HL-60 (cell line): ENCODE measurements at regions not wholly inside any gene's neighbourhood (a gene's known extent, or its start where the extent isn't known, plus 50 kb on each side); places are given as distances from the start of the nearest gene placed in this dataset.

Experiments
- DNase-seq, 2 experiments: peaks; one replicate each; pipeline ENCODE4 v3.0.0-alpha.2; 2010 to 2020; ENCODE audit warnings: low read depth in 1 of 2, low spot score in 1 of 2
- H3K27ac ChIP-seq: fragments of 250-450 bp; sonication (Bioruptor Pico); replicated peaks from 2 replicates; pipeline ENCODE4 v1.5.1; 2020; ENCODE audit warnings: mild to moderate bottlenecking, moderate library complexity
- H3K27me3 ChIP-seq: fragments of 250-450 bp; sonication (Bioruptor Pico); 2 replicates; pipeline ENCODE4 v1.5.1; 2021; ENCODE audit warnings: mild to moderate bottlenecking, moderate library complexity; ENCODE audit not compliant: insufficient read depth, poor library complexity, severe bottlenecking
- H3K4me3 ChIP-seq: replicated peaks from 2 replicates; pipeline ENCODE4 v1.5.1; 2011; ENCODE audit warnings: mild to moderate bottlenecking, control low read depth, low read length; ENCODE audit not compliant: insufficient read depth
- CTCF ChIP-seq: IDR thresholded peaks from one replicate; pipeline ENCODE4 v1.5.1; 2011; ENCODE audit warnings: low read length, control low read depth, inconsistent platforms; ENCODE audit not compliant: insufficient read depth
- GABPA ChIP-seq: IDR thresholded peaks from 2 replicates; pipeline ENCODE4 v1.6.1; 2012; ENCODE audit warnings: low read depth
- POLR2AphosphoS5 ChIP-seq: IDR thresholded peaks from 2 replicates; pipeline ENCODE4 v1.6.1; 2012; ENCODE audit warnings: low read depth
- REST ChIP-seq: IDR thresholded peaks from 2 replicates; pipeline ENCODE4 v1.6.1; 2012; ENCODE audit warnings: low read depth; ENCODE audit not compliant: insufficient replicate concordance
- SPI1 ChIP-seq: IDR thresholded peaks from 2 replicates; pipeline ENCODE4 v1.6.1; 2012; ENCODE audit warnings: low read depth, mild to moderate bottlenecking, borderline replicate concordance

GRCh38 chr12:88801227-88802095, 221.2 kb upstream of the KITLG start:
- no peaks in the 10 kb centered on the region for H3K27me3 ChIP-seq
- TF ChIP-seq GABPA (no peak), REST (no peak), POLR2AphosphoS5 (no peak), CTCF (no peak), SPI1 (no peak)
- H3K27ac ChIP-seq: no peak overlapping the region
- H3K4me3 ChIP-seq: no peak overlapping the region
- DNase-seq: no peak

GRCh38 chr12:88793096-88793495, 212.8 kb upstream of the KITLG start:
- Histone ChIP-seq H3K4me3 (no peak overlapping the region), H3K27ac (no peak overlapping the region), H3K27me3 (no peaks in the 10 kb centered on the region)
- no peak for DNase-seq
- no peak for TF ChIP-seq GABPA
- no peak for TF ChIP-seq POLR2AphosphoS5
- TF ChIP-seq SPI1: no peak
- no peak for TF ChIP-seq CTCF
- no peak for TF ChIP-seq REST

- TF ChIP-seq CTCF (no peak), SPI1 (no peak), REST (no peak), POLR2AphosphoS5 (no peak), GABPA (no peak)
- DNase-seq: no peak
- Histone ChIP-seq H3K4me3 (no peak overlapping the region), H3K27me3 (no peaks in the 10 kb centered on the region), H3K27ac (no peak overlapping the region)
Observed at GRCh38 chr12:88790231-88790630, 210.0 kb upstream of the KITLG start.
